ENCODE measurements at regions not wholly inside any gene's neighbourhood (a gene's known extent, or its start where the extent isn't known, plus 50 kb on each side); places are given as distances from the start of the nearest gene placed in this dataset.

DNA sequence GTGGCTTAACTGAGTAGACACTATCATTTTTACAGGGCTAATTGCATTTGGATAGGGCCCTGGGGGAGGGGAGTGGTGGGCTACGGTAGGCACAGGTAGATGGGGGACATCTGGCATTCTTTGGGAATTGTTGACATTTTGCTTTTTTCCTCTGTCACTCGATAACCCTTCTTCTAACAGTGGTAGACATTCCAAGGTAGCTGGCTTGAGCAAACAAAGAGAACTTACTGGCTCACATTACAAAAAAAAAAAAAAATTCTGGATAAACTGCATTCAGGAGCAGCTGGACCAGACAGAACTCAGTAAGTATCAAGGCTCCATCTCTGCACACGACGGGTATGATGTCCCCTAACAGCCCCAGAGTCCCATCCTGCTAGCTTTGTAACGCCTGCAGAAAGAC is 585.2 kb downstream of the ZNF608 start:
- ChIA-PET POLR2A (no interaction called here), CTCF (no interaction called here)
- H3K4me1 ChIP-seq (ENCODE audit: control insufficient read depth, insufficient read depth, low read length), result 0 out of 2 replicates have a peak, but pooled peaks cover 4% of the 10 kb centered on the region
- H3K36me3 ChIP-seq (ENCODE audit: control insufficient read depth in 2 of 2, insufficient read depth in 1 of 2, low read length in 2 of 2), result no peaks in the 10 kb centered on the region
- H3K4me3 ChIP-seq (ENCODE audit: low read depth, low read length), result no peak overlapping the region
- no peaks in the 10 kb centered on the region for H3K9me3 ChIP-seq (ENCODE audit: control insufficient read depth, insufficient read depth, low read depth, low read length)
- no peak overlapping the region for H3K27ac ChIP-seq (ENCODE audit: extremely low read depth, low read depth, low read length)
- TF ChIP-seq, protein P1, sequence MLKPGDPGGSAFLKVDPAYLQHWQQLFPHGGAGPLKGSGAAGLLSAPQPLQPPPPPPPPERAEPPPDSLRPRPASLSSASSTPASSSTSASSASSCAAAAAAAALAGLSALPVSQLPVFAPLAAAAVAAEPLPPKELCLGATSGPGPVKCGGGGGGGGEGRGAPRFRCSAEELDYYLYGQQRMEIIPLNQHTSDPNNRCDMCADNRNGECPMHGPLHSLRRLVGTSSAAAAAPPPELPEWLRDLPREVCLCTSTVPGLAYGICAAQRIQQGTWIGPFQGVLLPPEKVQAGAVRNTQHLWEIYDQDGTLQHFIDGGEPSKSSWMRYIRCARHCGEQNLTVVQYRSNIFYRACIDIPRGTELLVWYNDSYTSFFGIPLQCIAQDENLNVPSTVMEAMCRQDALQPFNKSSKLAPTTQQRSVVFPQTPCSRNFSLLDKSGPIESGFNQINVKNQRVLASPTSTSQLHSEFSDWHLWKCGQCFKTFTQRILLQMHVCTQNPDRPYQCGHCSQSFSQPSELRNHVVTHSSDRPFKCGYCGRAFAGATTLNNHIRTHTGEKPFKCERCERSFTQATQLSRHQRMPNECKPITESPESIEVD (tag by site-specific recombination; IDR thresholded peaks at IDR 0.05), result no peak
- TF ChIP-seq, protein P2, sequence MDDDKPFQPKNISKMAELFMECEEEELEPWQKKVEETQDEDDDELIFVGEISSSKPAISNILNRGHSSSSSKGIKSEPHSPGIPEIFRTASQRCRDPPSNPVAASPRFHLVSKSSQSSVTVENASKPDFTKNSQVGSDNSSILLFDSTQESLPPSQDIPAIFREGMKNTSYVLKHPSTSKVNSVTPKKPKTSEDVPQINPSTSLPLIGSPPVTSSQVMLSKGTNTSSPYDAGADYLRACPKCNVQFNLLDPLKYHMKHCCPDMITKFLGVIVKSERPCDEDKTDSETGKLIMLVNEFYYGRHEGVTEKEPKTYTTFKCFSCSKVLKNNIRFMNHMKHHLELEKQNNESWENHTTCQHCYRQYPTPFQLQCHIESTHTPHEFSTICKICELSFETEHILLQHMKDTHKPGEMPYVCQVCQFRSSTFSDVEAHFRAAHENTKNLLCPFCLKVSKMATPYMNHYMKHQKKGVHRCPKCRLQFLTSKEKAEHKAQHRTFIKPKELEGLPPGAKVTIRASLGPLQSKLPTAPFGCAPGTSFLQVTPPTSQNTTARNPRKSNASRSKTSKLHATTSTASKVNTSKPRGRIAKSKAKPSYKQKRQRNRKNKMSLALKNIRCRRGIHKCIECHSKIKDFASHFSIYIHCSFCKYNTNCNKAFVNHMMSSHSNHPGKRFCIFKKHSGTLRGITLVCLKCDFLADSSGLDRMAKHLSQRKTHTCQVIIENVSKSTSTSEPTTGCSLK (tag by site-specific recombination; IDR thresholded peaks at IDR 0.05), result no peak
- TF ChIP-seq ZNF391 (tag by site-specific recombination; IDR thresholded peaks at IDR 0.05; ENCODE audit: borderline replicate concordance, low read depth), result no peak
- TF ChIP-seq ZSCAN16 (tag by site-specific recombination; IDR thresholded peaks at IDR 0.05), result no peak
- no peak for TF ChIP-seq ZNF366 (tag by site-specific recombination; conservative IDR thresholded peaks at IDR 0.05)
- TF ChIP-seq ZNF658 (tag by site-specific recombination; IDR thresholded peaks at IDR 0.05), result no peak
- no peak for TF ChIP-seq ZNF785 (tag by site-specific recombination; IDR thresholded peaks at IDR 0.05)
- TF ChIP-seq ZFP41 (tag by site-specific recombination; IDR thresholded peaks at IDR 0.05; ENCODE audit: borderline replicate concordance), result no peak
- TF ChIP-seq, protein P3, sequence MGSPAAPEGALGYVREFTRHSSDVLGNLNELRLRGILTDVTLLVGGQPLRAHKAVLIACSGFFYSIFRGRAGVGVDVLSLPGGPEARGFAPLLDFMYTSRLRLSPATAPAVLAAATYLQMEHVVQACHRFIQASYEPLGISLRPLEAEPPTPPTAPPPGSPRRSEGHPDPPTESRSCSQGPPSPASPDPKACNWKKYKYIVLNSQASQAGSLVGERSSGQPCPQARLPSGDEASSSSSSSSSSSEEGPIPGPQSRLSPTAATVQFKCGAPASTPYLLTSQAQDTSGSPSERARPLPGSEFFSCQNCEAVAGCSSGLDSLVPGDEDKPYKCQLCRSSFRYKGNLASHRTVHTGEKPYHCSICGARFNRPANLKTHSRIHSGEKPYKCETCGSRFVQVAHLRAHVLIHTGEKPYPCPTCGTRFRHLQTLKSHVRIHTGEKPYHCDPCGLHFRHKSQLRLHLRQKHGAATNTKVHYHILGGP (tag by site-specific recombination; IDR thresholded peaks at IDR 0.05), result no peak
- no peak for TF ChIP-seq ZFP37 (tag by site-specific recombination; IDR thresholded peaks at IDR 0.05)
- TF ChIP-seq, protein P4, sequence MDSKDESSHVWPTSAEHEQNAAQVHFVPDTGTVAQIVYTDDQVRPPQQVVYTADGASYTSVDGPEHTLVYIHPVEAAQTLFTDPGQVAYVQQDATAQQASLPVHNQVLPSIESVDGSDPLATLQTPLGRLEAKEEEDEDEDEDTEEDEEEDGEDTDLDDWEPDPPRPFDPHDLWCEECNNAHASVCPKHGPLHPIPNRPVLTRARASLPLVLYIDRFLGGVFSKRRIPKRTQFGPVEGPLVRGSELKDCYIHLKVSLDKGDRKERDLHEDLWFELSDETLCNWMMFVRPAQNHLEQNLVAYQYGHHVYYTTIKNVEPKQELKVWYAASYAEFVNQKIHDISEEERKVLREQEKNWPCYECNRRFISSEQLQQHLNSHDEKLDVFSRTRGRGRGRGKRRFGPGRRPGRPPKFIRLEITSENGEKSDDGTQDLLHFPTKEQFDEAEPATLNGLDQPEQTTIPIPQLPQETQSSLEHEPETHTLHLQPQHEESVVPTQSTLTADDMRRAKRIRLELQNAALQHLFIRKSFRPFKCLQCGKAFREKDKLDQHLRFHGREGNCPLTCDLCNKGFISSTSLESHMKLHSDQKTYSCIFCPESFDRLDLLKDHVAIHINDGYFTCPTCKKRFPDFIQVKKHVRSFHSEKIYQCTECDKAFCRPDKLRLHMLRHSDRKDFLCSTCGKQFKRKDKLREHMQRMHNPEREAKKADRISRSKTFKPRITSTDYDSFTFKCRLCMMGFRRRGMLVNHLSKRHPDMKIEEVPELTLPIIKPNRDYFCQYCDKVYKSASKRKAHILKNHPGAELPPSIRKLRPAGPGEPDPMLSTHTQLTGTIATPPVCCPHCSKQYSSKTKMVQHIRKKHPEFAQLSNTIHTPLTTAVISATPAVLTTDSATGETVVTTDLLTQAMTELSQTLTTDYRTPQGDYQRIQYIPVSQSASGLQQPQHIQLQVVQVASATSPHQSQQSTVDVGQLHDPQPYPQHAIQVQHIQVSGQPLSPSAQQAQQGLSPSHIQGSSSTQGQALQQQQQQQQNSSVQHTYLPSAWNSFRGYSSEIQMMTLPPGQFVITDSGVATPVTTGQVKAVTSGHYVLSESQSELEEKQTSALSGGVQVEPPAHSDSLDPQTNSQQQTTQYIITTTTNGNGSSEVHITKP (tag by site-specific recombination; IDR thresholded peaks at IDR 0.05), result no peak
- TF ChIP-seq TCF7L2 (IDR thresholded peaks at IDR 0.05; ENCODE audit: borderline replicate concordance, low read depth, low read length), result no peak
- TF ChIP-seq, protein P5, sequence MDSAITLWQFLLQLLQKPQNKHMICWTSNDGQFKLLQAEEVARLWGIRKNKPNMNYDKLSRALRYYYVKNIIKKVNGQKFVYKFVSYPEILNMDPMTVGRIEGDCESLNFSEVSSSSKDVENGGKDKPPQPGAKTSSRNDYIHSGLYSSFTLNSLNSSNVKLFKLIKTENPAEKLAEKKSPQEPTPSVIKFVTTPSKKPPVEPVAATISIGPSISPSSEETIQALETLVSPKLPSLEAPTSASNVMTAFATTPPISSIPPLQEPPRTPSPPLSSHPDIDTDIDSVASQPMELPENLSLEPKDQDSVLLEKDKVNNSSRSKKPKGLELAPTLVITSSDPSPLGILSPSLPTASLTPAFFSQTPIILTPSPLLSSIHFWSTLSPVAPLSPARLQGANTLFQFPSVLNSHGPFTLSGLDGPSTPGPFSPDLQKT (IDR thresholded peaks at IDR 0.05; ENCODE audit: borderline replicate concordance, low read depth, low read length), result no peak
- TF ChIP-seq, protein P6, sequence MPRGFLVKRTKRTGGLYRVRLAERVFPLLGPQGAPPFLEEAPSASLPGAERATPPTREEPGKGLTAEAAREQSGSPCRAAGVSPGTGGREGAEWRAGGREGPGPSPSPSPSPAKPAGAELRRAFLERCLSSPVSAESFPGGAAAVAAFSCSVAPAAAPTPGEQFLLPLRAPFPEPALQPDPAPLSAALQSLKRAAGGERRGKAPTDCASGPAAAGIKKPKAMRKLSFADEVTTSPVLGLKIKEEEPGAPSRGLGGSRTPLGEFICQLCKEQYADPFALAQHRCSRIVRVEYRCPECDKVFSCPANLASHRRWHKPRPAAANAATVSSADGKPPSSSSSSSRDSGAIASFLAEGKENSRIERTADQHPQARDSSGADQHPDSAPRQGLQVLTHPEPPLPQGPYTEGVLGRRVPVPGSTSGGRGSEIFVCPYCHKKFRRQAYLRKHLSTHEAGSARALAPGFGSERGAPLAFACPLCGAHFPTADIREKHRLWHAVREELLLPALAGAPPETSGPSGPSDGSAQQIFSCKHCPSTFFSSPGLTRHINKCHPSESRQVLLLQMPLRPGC (tag by site-specific recombination; IDR thresholded peaks at IDR 0.05), result no peak
- no peak for TF ChIP-seq KLF9 (tag by site-specific recombination; IDR thresholded peaks at IDR 0.05; ENCODE audit: low read depth)
- no peak for TF ChIP-seq SP2 (tag by site-specific recombination; IDR thresholded peaks at IDR 0.05)
- TF ChIP-seq, protein P7, sequence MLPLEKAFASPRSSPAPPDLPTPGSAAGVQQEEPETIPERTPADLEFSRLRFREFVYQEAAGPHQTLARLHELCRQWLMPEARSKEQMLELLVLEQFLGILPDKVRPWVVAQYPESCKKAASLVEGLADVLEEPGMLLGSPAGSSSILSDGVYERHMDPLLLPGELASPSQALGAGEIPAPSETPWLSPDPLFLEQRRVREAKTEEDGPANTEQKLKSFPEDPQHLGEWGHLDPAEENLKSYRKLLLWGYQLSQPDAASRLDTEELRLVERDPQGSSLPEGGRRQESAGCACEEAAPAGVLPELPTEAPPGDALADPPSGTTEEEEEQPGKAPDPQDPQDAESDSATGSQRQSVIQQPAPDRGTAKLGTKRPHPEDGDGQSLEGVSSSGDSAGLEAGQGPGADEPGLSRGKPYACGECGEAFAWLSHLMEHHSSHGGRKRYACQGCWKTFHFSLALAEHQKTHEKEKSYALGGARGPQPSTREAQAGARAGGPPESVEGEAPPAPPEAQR (tag by site-specific recombination; IDR thresholded peaks at IDR 0.05), result no peak
- no peak for TF ChIP-seq ZNF354C (tag by site-specific recombination; IDR thresholded peaks at IDR 0.05; ENCODE audit: borderline replicate concordance, low read depth)
- TF ChIP-seq ZNF530 (tag by site-specific recombination; IDR thresholded peaks at IDR 0.05; ENCODE audit: low read depth), result no peak
- no peak for TF ChIP-seq ZNF76 (tag by site-specific recombination; IDR thresholded peaks at IDR 0.05; ENCODE audit: borderline replicate concordance, low read depth)

Measured in HEK293 (cell line).